Fibroblast of skin of left biceps (primary cell): ENCODE measurements at regions not wholly inside any gene's neighbourhood (a gene's known extent, or its start where the extent isn't known, plus 50 kb on each side); places are given as distances from the start of the nearest gene placed in this dataset.
"Not testable (repeated sequence)": the region's sequence is repeated elsewhere in the genome, so short reads cannot be mapped to it uniquely, and the experiment has no call there.

Experiments used
- DNase-seq, 2 experiments: peaks; one replicate each; pipeline ENCODE4 v3.0.0-alpha.2; 2013; ENCODE audit warnings: low read depth in 2 of 2

DNA sequence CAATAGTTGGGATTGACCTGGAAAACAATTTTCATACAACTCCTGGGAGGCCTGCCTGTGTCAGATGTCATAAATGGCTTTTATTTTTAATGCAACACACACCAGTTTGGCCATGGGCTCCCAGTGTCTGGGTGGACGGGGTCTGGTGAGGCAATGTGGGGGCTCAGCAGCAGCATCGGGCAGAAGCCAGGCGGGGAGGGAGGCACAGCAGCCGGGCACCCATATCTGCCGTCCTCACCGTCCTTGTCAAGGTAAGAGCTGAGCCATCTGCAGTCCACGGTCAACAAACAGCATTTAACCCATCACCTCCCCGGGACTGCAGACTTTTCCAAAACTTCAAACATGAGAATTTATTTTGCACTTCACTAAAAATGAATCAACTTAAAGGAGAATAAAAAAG, 154.0 kb upstream of the ZNF469 start:
- DNase-seq = not testable (repeated sequence)

DNA sequence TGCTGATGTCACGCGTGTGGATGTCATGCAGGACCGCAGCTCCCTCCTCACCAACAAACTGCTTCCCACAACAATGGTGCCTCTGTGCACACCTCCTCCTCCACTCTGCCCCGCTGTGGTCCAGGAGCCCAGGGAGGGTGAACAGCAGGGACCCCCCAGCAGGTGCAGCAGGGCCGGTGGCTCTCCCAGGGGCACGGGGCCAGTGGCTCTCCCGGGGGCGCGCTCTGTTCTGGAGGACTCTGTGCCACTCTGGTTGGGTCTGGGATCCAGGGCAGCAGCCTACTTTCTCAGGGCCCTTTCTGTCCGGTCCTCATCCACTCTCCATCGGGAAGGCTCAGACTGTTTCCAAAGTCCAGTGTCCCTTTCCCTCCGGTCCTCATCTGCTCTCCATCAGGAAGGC, 153.0 kb upstream of the ZNF469 start:
- not testable (repeated sequence) for DNase-seq

DNA sequence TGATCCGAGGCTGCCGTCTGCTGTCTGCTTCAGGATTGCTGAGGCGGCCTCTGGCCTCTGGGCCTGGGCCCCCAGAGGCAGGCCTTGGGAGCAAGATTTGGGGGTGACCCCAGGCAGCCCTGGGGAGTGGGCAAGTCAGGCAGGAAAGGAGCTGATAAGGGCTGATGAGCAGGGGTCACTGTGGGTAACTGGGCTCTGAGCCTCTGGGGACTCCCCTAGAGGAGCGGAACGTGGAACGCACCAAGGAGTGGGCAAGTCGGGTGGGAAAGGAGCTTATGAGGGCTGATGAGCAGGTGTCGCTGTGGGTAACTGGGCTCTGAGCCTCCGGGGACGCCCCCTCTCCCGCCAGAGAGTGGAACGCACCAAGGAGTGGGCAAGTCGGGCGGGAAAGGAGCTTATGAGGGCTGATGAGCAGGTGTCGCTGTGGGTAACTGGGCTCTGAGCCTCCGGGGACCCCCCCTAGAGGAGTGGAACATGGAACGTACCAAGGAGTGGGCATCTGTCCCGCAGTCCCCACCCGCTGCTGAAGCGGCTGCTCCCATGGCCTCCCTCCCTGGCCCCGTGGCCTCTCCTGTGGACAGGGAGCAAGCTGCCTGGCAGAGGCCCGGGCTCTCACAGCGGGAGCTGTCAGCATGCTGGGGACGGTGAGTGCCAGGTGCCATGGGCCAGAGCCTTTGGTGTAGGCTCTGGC, 152.3 kb upstream of the ZNF469 start:
- DNase-seq = not testable (repeated sequence)

DNA sequence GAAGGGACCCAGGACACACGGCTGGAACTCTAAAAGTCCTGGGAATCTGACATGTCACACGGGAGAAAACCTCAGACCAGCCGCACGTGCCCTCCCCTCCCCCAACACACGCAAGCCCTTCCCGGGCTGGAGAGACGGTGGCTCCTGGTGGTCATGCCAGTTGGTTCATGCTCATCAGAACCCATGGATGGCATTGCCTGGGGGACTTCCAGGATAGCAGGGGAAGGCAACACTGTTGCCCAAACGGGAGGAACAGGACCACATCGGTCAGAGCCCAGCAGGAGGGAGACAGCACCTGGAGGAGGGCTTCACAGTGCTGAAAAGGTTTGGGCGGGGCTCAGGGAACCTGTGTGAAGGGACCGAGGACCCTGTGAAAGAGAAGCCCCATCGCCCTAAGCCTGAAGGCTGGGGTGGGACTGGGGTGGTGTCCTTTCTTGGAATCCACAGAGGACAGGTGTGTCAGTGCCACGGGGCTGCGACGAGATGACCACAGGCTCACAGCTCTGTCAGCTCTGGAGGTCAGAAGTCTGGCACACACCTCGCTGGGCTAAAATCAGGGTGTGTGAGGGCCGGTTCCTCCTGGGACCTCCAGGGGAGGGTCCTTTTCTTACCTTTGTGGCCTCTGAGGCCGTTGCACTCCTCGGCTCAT, 151.7 kb upstream of the ZNF469 start:
- not testable (repeated sequence) for DNase-seq

DNA sequence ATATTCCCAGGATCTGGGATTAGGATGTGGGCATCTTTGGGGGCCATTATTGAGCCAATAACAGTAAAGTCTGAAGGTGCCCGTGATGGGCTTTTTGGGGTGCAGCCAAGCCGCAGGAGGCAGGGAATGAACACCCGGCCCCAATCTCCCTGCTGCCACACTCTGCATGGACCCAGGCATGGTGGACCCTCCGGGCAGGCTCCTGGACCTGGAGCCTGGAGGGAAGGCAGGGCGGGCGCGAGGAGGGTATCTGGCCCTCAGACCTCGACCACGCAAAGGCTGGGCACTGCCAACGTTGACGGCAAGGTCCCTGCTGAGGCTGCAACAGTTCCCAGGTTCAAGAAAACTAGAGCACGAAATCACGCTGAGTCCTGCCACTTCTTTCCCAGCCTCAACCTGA, 150.9 kb upstream of the ZNF469 start:
- not testable (repeated sequence) for DNase-seq

DNA sequence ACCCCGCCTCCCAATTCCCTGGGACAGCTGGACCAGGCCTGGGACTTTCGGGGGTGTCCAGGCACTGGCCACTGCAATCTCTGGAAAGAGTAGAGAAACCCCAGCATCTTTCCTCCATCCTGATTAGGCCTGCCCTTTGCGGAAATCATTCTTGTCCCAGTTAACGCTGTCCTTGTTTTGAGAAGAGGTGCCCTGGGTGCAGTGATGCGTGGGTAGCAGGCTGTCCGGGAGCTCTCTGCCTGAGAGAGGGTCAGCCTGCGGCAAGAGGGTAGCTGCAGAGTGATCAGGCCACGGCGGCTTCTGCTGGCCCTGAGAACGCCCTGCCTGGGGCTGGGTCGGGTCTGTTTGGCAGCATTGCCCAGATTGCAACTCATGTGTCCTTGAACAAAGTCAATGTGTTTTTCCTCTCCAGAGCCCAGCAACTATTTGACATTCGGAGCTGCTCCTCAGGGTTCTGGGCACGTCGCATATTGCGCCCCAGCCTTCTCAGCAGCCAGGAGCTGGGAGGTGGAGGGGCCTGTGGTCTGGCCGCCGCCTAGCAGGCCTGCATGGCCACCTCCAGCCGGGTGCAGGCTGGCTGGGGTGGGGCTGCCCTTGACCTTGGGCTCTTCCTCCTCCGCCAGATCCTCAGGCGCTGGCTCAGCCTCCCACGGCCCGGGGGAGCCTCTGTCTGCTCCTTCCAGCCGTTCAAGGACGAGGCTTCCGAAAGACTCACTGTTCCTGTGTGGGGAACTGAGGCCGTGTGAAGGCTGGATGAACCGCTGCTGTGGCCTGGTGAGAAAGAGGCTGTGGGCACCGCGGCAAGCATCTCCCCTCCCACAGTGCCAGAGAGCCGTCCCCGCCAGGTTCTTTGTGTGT, 150.1 kb upstream of the ZNF469 start:
- DNase-seq = not testable (repeated sequence)

DNA sequence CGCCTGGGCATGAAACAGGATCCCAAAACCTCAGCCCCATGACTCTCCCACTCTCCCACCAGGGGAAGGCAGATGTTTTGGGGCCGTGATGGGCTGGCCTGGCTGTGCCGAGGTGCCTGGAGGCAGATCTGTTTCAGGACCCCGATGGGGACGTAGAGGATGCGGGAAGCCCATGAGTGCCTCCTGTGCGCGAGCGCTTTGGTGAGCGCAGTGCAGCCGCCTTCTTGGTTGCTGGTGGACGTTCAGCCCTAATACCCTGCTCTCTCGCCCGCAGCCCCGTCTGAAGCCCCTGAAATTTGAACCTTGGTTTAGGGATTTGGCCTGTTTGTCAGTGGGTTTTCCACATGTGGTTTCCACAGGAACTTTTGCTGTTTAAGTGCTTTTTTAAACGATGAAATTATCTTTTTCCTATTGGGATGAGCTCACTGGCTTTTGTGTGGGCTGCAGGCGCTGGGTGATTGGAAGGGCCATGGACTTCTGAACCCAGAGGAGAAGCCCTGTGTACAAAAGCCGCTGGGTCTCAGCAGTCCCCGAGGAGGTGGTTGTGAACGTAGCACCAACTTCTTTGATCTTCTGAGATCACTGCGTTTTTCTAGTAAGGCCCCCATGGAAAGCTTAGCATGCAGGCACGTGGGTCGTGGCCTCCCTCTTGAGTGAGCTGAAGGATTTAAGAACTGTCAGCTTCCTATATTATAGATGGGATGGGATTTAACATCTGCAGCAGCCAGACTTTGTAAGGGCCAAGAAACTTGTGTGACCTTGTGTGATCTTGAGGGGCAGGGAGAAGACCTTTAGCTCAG, 148.9 kb upstream of the ZNF469 start:
- DNase-seq = not testable (repeated sequence)

DNA sequence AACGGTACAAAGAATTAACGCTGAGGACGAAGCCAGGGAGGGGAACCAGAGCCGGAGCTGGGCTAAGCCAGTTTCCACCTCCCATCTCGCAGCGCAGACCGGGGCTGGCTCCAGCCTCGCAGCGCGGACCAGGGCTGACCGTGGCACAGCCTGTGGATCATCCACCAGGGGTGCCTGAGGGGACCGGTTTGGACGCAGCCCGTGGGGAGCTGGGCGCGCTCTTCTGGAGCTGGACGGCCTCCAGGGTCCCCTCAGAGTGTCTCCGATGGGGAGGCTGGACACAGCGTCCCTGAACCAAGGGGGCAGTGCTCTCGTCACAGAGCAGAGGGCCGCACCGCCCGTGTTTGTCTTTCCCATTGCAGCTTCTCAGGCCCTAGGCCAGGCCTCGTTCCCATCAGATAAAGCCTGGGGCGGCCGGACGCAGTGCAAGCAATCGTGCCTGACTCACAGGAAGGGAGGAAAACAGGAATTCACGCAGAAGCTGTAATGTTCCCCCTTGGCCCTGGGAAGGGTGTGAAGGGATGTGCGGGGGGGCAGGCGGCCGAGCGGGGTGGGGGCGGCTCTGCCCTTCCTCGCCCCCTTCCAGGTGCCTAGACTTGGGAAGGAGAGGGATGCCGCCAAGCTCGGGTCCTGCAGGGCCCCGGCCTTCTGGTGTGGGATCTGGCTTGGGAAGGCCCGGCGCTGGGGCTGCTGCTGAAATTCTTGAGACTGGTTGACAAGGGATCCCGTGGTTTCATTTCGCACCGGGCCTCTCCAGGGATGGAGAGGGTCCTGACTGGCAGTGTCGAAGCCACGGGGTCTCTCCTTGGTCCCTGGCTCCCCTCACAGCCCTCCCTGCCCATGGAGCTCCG, 148.1 kb upstream of the ZNF469 start:
- not testable (repeated sequence) for DNase-seq

DNA sequence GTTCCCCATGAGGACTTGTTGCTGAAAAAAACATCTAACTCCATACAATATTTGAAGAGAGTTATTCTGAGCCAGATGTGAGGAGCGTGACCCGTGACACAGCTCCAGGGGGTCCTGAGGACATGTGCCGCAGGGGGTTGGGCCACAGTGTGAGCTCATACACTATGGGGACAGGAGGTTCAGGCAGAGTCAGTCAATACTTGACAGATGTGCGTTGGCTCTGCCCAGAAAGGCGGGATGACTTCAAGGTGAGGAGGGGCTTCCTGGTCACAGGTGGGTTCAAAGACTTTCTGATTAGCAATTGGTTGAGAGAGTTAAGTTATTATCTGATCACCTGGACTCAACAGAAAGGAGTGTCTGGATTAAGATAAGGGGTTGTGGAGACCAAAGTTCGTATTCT, 147.1 kb upstream of the ZNF469 start:
- DNase-seq = not testable (repeated sequence)

DNA sequence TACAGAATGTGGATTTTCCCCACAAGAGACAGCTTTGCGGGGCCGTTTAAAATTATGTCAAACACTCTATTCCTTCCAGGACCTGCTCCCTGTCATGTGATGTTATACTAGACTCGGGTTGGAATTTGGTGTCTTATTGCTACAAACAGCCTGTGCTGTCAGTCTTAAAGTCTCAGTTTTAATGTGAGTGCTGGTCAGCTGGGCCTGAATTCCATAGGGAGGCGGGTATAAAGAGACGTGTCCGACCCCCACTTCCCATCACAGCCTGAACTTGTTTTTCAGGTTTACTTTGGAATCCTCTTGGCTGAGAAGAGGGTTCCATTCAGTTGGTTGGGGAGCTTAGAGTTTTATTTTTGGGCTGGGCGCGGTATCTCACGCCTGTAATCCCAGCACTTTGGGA, 146.5 kb upstream of the ZNF469 start:
- DNase-seq = not testable (repeated sequence)

DNA sequence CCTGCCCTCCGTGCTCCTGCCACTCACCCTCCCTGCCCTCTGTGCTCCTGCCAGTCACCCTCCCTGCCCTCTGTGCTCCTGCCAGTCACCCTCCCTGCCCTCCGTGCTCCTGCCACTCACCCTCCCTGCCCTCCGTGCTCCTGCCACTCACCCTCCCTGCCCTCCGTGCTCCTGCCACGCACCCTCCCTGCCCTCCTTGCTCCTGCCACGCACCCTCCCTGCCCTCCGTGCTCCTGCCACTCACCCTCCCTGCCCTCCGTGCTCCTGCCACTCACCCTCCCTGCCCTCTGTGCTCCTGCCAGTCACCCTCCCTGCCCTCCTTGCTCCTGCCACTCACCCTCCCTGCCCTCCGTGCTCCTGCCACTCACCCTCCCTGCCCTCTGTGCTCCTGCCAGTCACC, 145.4 kb upstream of the ZNF469 start:
- not testable (repeated sequence) for DNase-seq

DNA sequence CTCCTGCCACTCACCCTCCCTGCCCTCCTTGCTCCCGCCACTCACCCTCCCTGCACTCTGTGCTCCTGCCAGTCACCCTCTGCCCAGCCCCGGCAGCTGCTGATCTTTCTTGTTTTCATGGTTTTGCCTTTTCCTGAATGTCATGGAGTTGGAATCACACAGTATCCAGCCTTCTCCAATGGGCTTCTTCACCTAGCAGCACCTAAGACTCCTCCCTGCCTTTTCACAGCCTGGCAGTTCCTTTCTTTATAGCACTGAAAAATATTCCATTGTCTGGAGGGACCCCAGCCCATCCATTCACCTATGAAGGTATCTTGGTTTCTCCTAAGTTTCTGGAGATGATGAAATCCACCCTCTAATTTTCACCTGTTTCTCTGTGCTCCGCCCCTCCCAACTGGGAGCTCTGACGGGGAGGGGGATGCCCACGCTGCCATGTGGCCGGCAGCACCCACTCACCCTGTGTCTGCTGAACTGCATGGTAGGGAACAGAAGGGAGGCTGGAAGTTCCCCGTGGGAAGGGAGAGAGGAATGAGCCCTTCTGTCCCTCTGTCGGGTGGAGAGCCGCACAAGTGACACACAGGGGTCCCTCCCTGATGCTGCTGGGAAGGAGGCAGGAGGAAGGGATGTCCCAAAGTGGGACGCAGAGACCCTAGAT, 144.9 kb upstream of the ZNF469 start:
- DNase-seq = not testable (repeated sequence)

DNA sequence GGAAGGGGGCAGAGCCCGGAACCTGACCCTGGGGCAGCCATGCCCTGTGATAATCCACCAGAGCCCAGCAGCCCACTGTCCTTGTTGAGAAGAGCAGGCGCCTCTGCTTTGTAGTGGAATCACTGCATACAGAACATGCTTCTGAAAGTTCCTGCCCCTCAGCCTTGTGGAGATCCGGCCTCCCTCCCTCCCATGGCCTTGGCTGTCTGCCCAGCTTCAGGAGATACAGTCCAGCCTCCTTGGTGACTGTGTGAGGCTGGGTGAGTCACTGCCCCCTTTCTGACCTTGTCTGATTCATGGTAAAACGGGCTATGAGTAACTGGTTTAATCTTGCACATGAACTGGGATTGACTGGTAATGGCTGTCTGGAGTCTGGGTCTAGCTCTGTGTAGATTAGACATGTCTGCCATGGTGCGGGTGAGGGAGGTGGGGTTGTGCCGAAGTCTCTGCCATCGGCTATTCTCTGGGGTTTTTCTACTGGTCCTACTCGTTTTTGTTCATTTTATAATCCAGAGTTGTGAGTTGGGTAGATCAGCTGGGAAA, 144.0 kb upstream of the ZNF469 start:
- peak; percentile 91 for DNase-seq

DNA sequence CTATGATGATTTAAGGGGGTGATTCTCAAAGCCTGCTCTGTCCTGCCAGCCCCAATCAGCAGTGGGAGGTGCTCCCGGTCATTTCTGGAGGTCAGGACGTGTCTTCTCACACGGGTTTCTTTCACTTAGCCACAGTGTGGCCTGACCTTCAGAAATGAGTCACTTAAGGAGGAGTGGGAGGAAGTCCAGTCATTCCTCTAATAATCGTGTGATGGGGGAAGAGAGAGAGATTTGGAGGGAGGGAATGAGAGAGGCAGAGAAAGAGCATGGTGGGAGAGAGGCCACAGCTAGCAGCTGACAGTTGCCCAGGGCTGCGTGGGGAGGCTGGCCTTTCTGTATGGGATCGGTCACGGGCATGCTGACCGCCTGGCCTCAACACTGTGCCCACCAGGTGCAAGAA, 142.6 kb upstream of the ZNF469 start:
- peak; percentile 18 to 25 for DNase-seq

DNA sequence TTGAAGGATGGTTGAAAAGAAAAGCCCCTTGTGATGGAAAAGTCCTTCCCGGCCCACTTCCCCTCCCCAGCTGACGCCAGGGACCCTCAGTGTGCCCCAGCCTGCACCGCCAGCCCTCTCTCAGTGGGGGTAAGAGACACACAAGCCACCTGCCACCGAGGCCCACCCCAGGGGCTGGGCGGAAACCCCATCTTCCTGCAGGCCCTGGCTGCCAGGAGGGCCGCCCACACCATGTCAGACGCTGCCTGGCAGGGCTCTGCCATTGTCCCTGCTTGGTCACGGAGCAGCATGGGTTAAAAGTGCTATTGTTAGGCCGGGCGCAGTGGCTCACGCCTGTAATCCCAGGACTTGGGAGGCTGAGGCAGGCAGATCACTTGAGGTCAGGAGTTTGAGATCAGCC, 142.0 kb upstream of the ZNF469 start:
- DNase-seq = not testable (repeated sequence)

DNA sequence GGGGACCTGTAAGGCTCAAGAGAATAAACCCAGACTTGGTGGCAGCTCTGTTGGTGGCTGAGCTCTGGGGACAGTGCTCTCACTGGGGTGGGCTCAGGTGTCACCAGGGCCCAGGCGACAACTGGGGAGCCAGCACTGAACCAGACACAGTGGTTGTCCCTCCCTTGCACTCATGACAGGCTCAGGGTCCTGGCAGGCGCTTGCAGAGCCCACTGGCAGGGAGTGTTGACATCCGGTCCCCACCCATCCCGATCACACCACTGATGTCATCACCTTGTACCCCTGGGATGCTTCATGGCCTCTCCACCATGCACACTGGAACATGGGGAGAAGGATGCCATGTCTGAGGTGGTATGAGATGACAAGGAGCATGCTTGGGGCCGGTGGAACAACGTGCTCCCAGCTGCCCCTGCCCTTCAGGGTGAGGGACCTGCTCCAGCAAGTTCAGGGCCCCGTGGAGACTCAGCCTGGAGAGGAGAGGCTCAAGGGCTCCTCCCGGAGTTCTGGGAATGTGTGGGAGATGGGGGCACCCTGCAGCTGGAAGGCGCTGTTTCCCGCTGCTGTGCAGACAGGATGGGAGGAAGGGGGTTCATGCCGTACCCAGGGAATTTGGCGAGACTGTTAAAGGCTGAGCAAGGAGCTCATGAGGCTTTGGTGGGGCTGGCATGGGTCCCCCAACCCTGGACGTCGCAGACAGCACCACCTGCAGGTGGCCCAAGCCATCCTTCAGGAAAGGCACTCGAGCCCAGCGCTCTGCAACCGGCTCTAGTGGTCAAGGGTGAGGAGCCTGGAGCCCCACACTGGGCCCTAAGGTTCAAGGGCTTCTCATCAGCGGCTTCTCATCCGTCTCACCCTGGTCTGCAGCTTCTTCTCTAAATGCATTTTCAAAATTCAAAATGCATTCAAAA, 141.1 kb upstream of the ZNF469 start:
- DNase-seq = not testable (repeated sequence)

DNA sequence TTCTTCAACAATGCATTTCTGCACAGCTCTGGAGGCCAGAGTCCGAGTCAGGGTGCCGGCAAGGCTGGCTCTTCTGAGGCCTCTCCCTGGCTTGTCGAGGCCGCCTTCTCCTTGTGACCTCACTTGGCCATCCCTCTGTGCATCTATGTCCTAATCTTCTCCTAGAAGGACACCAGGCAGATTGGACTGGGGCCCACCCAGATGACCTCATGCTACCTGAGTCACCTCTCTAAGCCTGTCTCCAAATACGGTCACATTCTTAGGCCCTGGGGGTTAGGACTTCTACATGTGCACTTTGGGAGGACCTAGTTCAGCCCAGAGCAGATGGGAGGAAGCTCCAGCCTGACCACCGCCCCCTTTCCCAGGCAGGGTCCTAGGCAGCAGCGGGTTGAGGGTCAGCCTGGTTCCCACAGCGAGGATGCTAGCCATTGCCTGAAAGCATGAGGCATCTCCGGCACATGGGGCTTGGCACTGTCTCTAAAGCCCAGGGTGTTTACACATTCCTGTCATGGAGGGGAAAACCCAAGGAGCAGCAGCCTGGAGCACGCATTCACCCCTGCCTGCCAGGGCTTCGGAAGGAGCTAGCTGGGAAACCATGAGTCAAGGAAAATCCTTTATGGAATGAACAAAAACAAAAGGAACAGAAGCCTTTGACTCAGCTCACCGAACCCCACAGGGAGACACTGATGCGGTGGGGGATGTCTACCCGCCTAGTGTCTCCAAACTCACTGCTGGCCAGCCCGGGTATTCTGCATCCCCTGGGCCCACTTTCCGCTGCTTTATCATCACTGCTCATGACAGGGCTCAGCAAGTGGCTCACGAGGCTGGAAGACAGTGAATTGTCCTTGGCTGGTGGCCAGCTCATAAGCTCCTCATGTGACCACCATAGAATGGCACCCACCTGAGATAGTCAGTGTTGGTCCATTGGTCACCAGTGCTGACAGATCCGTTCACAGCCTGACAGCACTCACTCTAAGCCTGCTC, 140.2 kb upstream of the ZNF469 start:
- peak; percentile 69 to 72 for DNase-seq

DNA sequence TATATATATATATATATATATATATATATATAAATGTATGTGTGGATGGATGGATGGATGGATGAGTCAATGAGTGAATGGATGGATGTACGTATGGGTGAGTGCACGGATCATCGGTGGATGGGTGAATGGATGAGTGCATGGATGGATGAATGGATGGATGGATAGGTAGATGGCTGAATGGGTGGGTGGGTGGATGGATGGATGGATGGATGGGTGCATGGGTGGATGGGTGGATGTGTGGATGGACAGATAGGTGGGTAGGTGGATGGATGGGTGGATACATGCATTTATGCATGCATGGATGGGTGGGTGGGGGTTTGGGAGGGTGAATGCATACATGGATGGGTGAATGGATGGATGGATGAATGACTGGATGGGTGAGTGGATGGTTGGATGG, 138.8 kb upstream of the ZNF469 start:
- not testable (repeated sequence) for DNase-seq
